ENCODE measurements at regions not wholly inside any gene's neighbourhood (a gene's known extent, or its start where the extent isn't known, plus 50 kb on each side); places are given as distances from the start of the nearest gene placed in this dataset.

DNA sequence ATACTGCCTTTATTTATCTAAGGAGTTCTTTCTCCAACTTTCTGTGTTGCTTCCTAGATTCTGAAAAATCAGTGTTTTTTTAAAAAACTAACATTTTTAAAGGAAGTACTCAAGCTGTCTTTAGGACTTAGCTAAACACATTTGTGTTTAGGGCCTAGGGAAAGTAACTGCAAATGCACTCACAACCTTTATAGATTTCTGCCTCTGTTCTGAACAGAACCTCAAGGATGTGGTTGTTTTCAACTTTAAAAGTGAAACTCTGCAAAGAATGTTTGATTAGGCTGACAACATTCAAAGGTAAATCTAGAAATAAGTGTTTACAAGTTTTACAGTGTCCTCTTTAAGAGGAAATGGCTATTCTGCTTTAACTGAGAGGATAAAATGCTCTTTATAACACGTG, 55.4 kb upstream of the CNTN5 start:
- TF ChIP-seq, protein P1, sequence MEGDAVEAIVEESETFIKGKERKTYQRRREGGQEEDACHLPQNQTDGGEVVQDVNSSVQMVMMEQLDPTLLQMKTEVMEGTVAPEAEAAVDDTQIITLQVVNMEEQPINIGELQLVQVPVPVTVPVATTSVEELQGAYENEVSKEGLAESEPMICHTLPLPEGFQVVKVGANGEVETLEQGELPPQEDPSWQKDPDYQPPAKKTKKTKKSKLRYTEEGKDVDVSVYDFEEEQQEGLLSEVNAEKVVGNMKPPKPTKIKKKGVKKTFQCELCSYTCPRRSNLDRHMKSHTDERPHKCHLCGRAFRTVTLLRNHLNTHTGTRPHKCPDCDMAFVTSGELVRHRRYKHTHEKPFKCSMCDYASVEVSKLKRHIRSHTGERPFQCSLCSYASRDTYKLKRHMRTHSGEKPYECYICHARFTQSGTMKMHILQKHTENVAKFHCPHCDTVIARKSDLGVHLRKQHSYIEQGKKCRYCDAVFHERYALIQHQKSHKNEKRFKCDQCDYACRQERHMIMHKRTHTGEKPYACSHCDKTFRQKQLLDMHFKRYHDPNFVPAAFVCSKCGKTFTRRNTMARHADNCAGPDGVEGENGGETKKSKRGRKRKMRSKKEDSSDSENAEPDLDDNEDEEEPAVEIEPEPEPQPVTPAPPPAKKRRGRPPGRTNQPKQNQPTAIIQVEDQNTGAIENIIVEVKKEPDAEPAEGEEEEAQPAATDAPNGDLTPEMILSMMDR (IDR thresholded peaks at IDR 0.05): no peak
- TF ChIP-seq EZH2 (IDR thresholded peaks at IDR 0.05; ENCODE audit: borderline replicate concordance, insufficient read depth, low read depth, low read length, poor library complexity, severe bottlenecking): no peak
